GM21528 (cell line): ENCODE measurements at regions not wholly inside any gene's neighbourhood (a gene's known extent, or its start where the extent isn't known, plus 50 kb on each side); places are given as distances from the start of the nearest gene placed in this dataset.

ENCODE experiments used
- ATAC-seq: cut with Tn5 transposase; IDR thresholded peaks from one replicate; pipeline ENCODE4 v1.9.1; 2021; ENCODE audit warnings: mild to moderate bottlenecking, moderate library complexity; ENCODE audit not compliant: unreplicated experiment, low FRiP score

GRCh38 chr4:128378668-128379067 is 91.1 kb upstream of the PGRMC2 start:
- no peak for ATAC-seq

GRCh38 chr4:128376958-128377357 is 89.3 kb upstream of the PGRMC2 start:
- ATAC-seq = no peak

GRCh38 chr4:128376303-128376702 is 88.7 kb upstream of the PGRMC2 start:
- no peak for ATAC-seq

DNA sequence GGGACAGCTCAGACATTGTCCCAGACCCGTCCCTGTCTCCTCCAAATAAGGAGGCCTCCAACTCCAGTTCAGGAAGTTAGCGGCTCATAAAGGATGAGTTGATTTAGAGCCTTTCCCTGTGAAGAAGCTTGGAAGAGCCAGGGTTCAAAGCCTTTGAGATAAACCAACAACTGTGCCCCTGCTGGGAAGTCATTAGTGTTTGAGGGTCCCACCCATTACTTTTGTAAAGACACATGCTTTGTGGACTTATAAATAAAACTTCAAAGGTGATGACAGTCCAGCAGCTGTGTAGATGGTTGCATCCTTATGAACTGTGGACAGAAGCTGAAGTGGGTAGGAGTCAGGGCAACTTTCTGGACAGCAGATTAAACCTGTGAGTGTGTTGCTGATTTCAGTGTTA is 86.0 kb upstream of the PGRMC2 start:
- no peak for ATAC-seq

DNA sequence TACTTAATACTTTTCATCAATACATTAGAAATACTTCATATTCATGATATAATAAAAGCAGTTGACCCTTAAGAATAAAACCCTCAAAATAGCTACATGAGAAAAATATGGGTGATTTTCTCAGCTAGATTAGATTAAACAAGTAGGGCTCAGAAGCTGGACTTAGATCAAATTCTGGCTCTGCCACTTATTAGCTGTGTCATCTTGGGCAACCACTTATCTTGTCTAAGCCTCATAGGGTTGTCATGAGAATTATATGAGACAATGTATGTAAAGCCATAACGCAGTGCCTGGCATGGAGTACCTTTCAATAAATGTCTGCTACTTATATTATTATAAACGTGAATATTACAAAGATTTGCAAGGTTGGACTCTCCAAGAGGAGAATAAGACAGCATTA is 84.3 kb upstream of the PGRMC2 start:
- ATAC-seq = no peak

- ATAC-seq = no peak
Measured at GRCh38 chr4:128371001-128371777, 83.6 kb upstream of the PGRMC2 start.

GRCh38 chr4:128366212-128366611 is 78.6 kb upstream of the PGRMC2 start:
- no peak for ATAC-seq

GRCh38 chr4:128364565-128364964 is 77.0 kb upstream of the PGRMC2 start:
- no peak for ATAC-seq

- ATAC-seq = no peak
Measured at GRCh38 chr4:128363966-128364365, 76.4 kb upstream of the PGRMC2 start.

DNA sequence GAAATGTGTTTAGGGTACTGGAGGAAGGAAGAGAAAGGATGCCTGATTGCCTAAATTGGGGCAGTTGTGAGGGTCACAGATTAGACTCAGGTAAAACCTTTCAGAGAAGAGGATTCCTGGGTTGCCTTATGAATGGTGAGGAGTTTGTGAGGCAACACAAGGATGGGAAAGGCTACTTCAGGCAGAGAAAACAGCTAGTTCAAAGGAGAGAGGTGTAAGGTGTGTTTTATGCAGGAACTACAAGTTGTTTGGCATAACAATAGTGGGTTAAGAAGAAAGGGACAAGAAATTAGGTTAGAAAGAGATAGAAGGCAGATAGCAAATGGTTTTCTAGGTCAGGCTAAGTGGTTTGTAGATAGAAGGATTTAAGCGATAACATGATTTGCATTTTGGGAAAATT is 75.1 kb upstream of the PGRMC2 start:
- no peak for ATAC-seq

- no peak for ATAC-seq
Measured at GRCh38 chr4:128359422-128359821, 71.8 kb upstream of the PGRMC2 start.

DNA sequence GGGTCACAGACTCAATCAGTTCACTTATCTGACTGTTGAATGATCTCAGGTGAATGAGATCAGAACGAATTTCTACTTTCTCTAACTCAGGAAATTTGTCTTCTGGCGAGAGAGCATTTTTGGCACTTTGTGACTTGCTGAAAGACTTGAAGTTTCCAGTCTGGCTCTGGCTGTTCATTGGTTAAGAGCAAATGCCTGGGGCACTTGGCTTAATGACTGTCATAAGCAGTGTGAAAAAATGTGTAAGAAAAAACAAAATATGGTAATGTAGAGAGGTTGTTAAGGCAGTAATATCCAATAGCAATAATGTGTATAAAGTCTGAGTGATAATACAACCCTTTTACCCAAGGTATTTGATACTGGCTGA is 71.3 kb upstream of the PGRMC2 start:
- no peak for ATAC-seq

GRCh38 chr4:128358231-128358912 is 70.8 kb upstream of the PGRMC2 start:
- no peak for ATAC-seq

GRCh38 chr4:128357286-128357685 is 69.7 kb upstream of the PGRMC2 start:
- ATAC-seq = no peak

- peak; percentile 87 for ATAC-seq
Measured at GRCh38 chr4:128355305-128355704, 67.7 kb upstream of the PGRMC2 start.

GRCh38 chr4:128354205-128354821 is 66.7 kb upstream of the PGRMC2 start:
- ATAC-seq = no peak

GRCh38 chr4:128353791-128354190 is 66.2 kb upstream of the PGRMC2 start:
- no peak for ATAC-seq

DNA sequence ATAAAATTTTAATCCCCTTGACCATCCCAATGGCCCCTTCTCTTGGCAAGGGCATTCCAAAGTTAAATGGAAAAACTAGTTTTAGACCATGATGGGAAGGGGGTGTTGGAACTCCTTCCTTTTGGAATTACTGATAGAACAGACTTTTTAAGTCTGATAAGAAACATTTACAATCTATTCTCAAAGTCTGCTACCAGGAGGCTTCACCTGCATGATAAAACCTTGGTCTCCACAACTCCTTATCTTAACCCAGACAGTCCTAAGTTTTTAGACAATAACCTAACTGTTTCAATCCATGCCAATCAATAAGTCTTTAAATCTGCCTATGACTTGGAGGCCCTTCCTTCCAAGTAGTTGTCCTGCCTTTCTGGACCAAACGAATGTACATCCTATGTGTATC is 63.9 kb upstream of the PGRMC2 start:
- no peak for ATAC-seq

DNA sequence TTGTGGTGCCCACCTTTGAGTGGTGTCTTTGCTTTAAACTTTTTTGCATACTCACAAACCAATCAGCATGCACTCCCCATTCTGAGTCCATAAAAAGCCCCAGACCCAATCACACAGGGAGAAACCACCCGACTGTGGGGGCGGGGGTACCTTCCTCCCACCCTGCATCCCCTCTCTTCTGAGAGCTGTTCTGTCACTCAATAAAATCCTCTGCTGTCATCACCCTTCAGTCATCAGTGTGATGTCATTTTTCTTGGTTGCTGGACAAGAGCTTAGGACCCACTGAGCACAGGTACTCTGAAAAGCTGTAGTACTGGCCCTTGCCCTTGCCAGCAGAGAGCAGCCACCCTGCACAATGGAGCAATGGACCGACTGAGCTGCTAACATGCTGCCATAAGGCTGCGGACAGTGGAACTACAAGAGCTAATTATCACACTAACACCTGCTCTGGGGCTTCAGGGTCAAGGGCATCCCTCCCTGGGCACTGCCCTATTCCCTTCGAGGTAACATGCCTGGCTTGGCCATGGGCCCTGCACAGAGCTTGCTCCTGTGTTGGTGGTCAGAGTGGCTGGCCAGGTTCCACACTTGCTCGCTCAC is 62.9 kb upstream of the PGRMC2 start:
- ATAC-seq = no peak

- no peak for ATAC-seq
Measured at GRCh38 chr4:128349921-128350320, 62.3 kb upstream of the PGRMC2 start.

- ATAC-seq = no peak
Measured at GRCh38 chr4:128347930-128348660, 60.5 kb upstream of the PGRMC2 start.
